HG03565 (cell line): ENCODE measurements at regions not wholly inside any gene's neighbourhood (a gene's known extent, or its start where the extent isn't known, plus 50 kb on each side); places are given as distances from the start of the nearest gene placed in this dataset.
"Not testable (repeated sequence)": the region's sequence is repeated elsewhere in the genome, so short reads cannot be mapped to it uniquely, and the experiment has no call there.

Experiments used
- ATAC-seq: cut with Tn5 transposase; IDR thresholded peaks from one replicate; pipeline ENCODE4 v1.9.1; 2021; ENCODE audit warnings: mild to moderate bottlenecking, moderate library complexity; ENCODE audit not compliant: unreplicated experiment

GRCh38 chr6:11457422-11457821, 80.1 kb upstream of the TMEM170B start:
- ATAC-seq = not testable (repeated sequence)

GRCh38 chr6:11452106-11452505, 85.4 kb upstream of the TMEM170B start:
- ATAC-seq = not testable (repeated sequence)

- no peak for ATAC-seq
These were observed 87.5 kb upstream of the TMEM170B start for GRCh38 chr6:11450037-11450436.

GRCh38 chr6:11449408-11449807, 88.1 kb upstream of the TMEM170B start:
- ATAC-seq = no peak

- ATAC-seq = no peak
These were observed 89.5 kb upstream of the TMEM170B start for GRCh38 chr6:11448038-11448437.

GRCh38 chr6:11447265-11447664, 90.3 kb upstream of the TMEM170B start:
- no peak for ATAC-seq

- ATAC-seq = no peak
These were observed 92.4 kb upstream of the TMEM170B start for GRCh38 chr6:11445146-11445545.

GRCh38 chr6:11443125-11443524, 94.4 kb upstream of the TMEM170B start:
- ATAC-seq = not testable (repeated sequence)

GRCh38 chr6:11442495-11442894, 95.1 kb upstream of the TMEM170B start:
- ATAC-seq = no peak

- ATAC-seq = no peak
These were observed 97.7 kb upstream of the TMEM170B start for GRCh38 chr6:11439876-11440275.

GRCh38 chr6:11439017-11439420, 98.5 kb upstream of the TMEM170B start:
- ATAC-seq = no peak

GRCh38 chr6:11437824-11438459, 99.6 kb upstream of the TMEM170B start:
- no peak for ATAC-seq

GRCh38 chr6:11436508-11437096, 100.9 kb upstream of the TMEM170B start:
- ATAC-seq = no peak

- no peak for ATAC-seq
These were observed 102.8 kb upstream of the TMEM170B start for GRCh38 chr6:11434565-11435326.

GRCh38 chr6:11433860-11434259, 103.7 kb upstream of the TMEM170B start:
- ATAC-seq = no peak

GRCh38 chr6:11432713-11433450, 104.7 kb upstream of the TMEM170B start:
- no peak for ATAC-seq

GRCh38 chr6:11432091-11432490, 105.5 kb upstream of the TMEM170B start:
- no peak for ATAC-seq

- ATAC-seq = no peak
These were observed 106.1 kb upstream of the TMEM170B start for GRCh38 chr6:11431455-11431937.

- no peak for ATAC-seq
These were observed 107.5 kb upstream of the TMEM170B start for GRCh38 chr6:11430036-11430435.

- no peak for ATAC-seq
These were observed 108.0 kb upstream of the TMEM170B start for GRCh38 chr6:11429577-11429976.

- ATAC-seq = peak; percentile 37
These were observed 108.7 kb upstream of the TMEM170B start for GRCh38 chr6:11428895-11429294.
